ENCODE measurements at regions not wholly inside any gene's neighbourhood (a gene's known extent, or its start where the extent isn't known, plus 50 kb on each side); places are given as distances from the start of the nearest gene placed in this dataset.

DNA sequence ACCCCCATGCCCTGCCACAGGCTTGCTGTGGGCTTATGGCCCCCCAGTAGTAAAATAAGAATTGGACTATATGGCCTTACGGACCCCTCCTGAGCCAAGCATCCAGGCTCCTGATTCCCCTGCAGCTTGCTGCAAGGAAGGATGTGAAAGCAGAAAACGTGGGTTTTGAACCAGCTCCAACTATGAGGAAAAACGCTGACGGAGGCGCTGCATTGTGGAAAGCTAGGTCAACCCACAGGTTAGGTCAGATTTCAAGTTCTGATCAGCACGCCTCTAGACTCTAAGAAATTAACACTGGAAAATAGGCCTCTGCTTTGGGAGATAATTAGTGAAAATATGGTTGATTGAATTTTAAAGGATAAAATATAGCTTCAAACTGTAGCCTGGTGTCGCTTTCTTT is 195.4 kb upstream of the HES1 start:
- no peak overlapping the region for H3K56ac ChIP-seq (replicated peaks; ENCODE audit: insufficient read length, low read depth, low read length)
- H2BK5ac ChIP-seq (ENCODE audit: low read depth, low read length) = no peak overlapping the region
- H3K27me3 ChIP-seq (replicated peaks in 1 of 4; ENCODE audit: control insufficient read depth in 3 of 4, extremely low read depth in 1 of 4, insufficient read depth in 3 of 4, low read length in 3 of 4) = peaks cover 0 to 2% (median 0%) of the 10 kb centered on the region in 4 experiments; a peak in 3 of 7 replicates
- H2AK5ac ChIP-seq (ENCODE audit: low read depth, low read length) = no peak overlapping the region; the same call in 1 of the 2 replicates
- no peak overlapping the region for H4K8ac ChIP-seq (ENCODE audit: extremely low read depth, insufficient read depth, low read length)
- no peak overlapping the region for H3K4me2 ChIP-seq (ENCODE audit: insufficient read depth in 1 of 2, low read depth in 2 of 2, low read length in 2 of 2)
- no peak overlapping the region for H4K91ac ChIP-seq (replicated peaks; ENCODE audit: insufficient read length, low read length)
- H3K14ac ChIP-seq (ENCODE audit: insufficient read length) = no peak overlapping the region
- H3K4me3 ChIP-seq (ENCODE audit: extremely low read depth in 1 of 4, insufficient read depth in 2 of 4, low read depth in 3 of 4, low read length in 4 of 4) = no peak overlapping the region
- H3K27ac ChIP-seq (ENCODE audit: low read depth, low read length) = no peak overlapping the region
- H2BK15ac ChIP-seq (ENCODE audit: low read length) = no peak overlapping the region
- no peak overlapping the region for H3K18ac ChIP-seq (ENCODE audit: extremely low read depth, low read length)
- no peaks in the 10 kb centered on the region for H3K23me2 ChIP-seq (ENCODE audit: low read depth, low read length)
- no peak overlapping the region for H3K9ac ChIP-seq (replicated peaks in 1 of 4; ENCODE audit: extremely low read depth in 1 of 4, low read depth in 3 of 4, low read length in 3 of 4)
- no peak overlapping the region for H2BK20ac ChIP-seq (ENCODE audit: low read length)
- no peak overlapping the region for H2BK12ac ChIP-seq (ENCODE audit: low read depth, low read length)
- CTCF ChIA-PET (ENCODE audit: partially characterized antibody) = interaction anchor here (1.0 to 1.8 kb wide), 6 partner anchors 10 to 160 kb away, joined by 3 to 4 read pairs (median 3); no protein-coding TSS in a partner anchor
- no peak overlapping the region for H3K4ac ChIP-seq (replicated peaks; ENCODE audit: insufficient read length, low read depth, low read length)
- no peaks in the 10 kb centered on the region for H4K20me1 ChIP-seq (replicated peaks in 1 of 2; ENCODE audit: control insufficient read depth in 1 of 2, insufficient read depth in 2 of 2, low read length in 2 of 2)
- WGBS, 2 experiments (ENCODE audit: extremely low coverage in 1 of 2, insufficient coverage in 1 of 2, insufficient read length in 1 of 2, insufficient replicate concordance in 2 of 2, low coverage in 1 of 2, low lambda C conversion rate in 2 of 2, missing lambda C conversion rate in 1 of 2) = 83% methylated on average over 7 of the region's 7 CpGs; no CpG with 5 or more reads in 1 of the 2 experiments
- H3K23ac ChIP-seq (ENCODE audit: insufficient read length) = no peak overlapping the region
- no peaks in the 10 kb centered on the region for H3K79me1 ChIP-seq (ENCODE audit: low read depth, low read length)
- H3K36me3 ChIP-seq (ENCODE audit: control insufficient read depth in 2 of 4, insufficient read depth in 4 of 4, low read length in 3 of 4) = no peaks in the 10 kb centered on the region
- H4K5ac ChIP-seq (ENCODE audit: insufficient read length, low read depth, low read length) = no peak overlapping the region
- no peak for TF ChIP-seq FOSL1 (IDR thresholded peaks at IDR 0.05; ENCODE audit: insufficient read depth, low read depth, low read length)
- TF ChIP-seq CHD1 (IDR thresholded peaks at IDR 0.05; ENCODE audit: low read depth, low read length) = no peak
- TF ChIP-seq HDAC6 (IDR thresholded peaks at IDR 0.05; ENCODE audit: low read depth, low read length) = no peak
- TF ChIP-seq, protein P1, sequence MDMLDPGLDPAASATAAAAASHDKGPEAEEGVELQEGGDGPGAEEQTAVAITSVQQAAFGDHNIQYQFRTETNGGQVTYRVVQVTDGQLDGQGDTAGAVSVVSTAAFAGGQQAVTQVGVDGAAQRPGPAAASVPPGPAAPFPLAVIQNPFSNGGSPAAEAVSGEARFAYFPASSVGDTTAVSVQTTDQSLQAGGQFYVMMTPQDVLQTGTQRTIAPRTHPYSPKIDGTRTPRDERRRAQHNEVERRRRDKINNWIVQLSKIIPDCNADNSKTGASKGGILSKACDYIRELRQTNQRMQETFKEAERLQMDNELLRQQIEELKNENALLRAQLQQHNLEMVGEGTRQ (IDR thresholded peaks at IDR 0.05; ENCODE audit: low read length) = no peak
- TF ChIP-seq GTF2F1 (IDR thresholded peaks at IDR 0.05; ENCODE audit: borderline replicate concordance, low read depth, low read length) = no peak
- TF ChIP-seq TEAD4 (IDR thresholded peaks at IDR 0.05; ENCODE audit: low read depth, low read length) = no peak
- H3K9me3 ChIP-seq (ENCODE audit: insufficient read depth in 2 of 2, low read depth in 1 of 2, low read length in 1 of 2) = 0 out of 4 replicates have a peak, but pooled peaks cover 0 to under 1% of the 10 kb centered on the region in 2 experiments
- H2AFZ ChIP-seq (ENCODE audit: low read length) = no peak overlapping the region
- POLR2A ChIA-PET (ENCODE audit: partially characterized antibody) = interaction anchor here (0.6 kb wide), 1 partner anchor 162 kb away, joined by 3 read pairs; no protein-coding TSS in a partner anchor
- H2BK120ac ChIP-seq (replicated peaks; ENCODE audit: low read depth, low read length) = no peak overlapping the region
- FAIRE-seq (no peak), DNase-seq (ENCODE audit: low read depth in 1 of 2, low spot score in 2 of 2) (no peak)
- H3K4me1 ChIP-seq (replicated peaks in 1 of 4; ENCODE audit: control insufficient read depth in 3 of 4, insufficient read depth in 4 of 4, low read length in 3 of 4) = peaks cover 15 to 36% (median 27%) of the 10 kb centered on the region in 4 experiments
- H3K79me2 ChIP-seq (ENCODE audit: control insufficient read depth in 1 of 2, insufficient read depth in 2 of 2, low read length in 2 of 2) = no peaks in the 10 kb centered on the region

All from H1 (cell line).